Keratinocyte (primary cell): ENCODE measurements at regions not wholly inside any gene's neighbourhood (a gene's known extent, or its start where the extent isn't known, plus 50 kb on each side); places are given as distances from the start of the nearest gene placed in this dataset.

ENCODE experiments used
- DNase-seq: peaks from one replicate; pipeline ENCODE4 v3.0.0-alpha.2; 2011; ENCODE audit warnings: low read depth, missing footprints, low spot score
- FAIRE-seq: peaks from 2 replicates; lab custom pipeline; 2011; peaks lifted over from hg19 to GRCh38; lab: Jason Lieb, UNC
- H2AFZ ChIP-seq: 2 replicates; pipeline ENCODE4 v1.6.0; 2012; ENCODE audit warnings: low read length, control low read depth, inconsistent platforms; ENCODE audit not compliant: control insufficient read depth
- H3K27ac ChIP-seq: 2 replicates; pipeline ENCODE4 v1.5.1; 2011; ENCODE audit warnings: low read length; ENCODE audit not compliant: control insufficient read depth, insufficient read depth
- H3K27me3 ChIP-seq: 3 replicates; pipeline ENCODE4 v1.6.0; 2011; ENCODE audit warnings: low read length; ENCODE audit not compliant: control insufficient read depth, insufficient read depth; ENCODE audit errors: extremely low read depth
- H3K36me3 ChIP-seq, 2 experiments: 2 replicates in 1 of 2; 3 replicates in 1 of 2; pipeline ENCODE4 v1.5.1; 2011; ENCODE audit warnings: low read length in 2 of 2, mild to moderate bottlenecking in 1 of 2; ENCODE audit not compliant: control insufficient read depth in 2 of 2, insufficient read depth in 2 of 2; ENCODE audit errors: extremely low read depth in 1 of 2
- H3K4me1 ChIP-seq: 3 replicates; pipeline ENCODE4 v1.5.1; 2011; ENCODE audit warnings: low read length; ENCODE audit not compliant: control insufficient read depth, insufficient read depth; ENCODE audit errors: extremely low read depth
- H3K4me2 ChIP-seq: 3 replicates; pipeline ENCODE4 v1.6.0; 2011; ENCODE audit warnings: low read depth, low read length; ENCODE audit not compliant: control insufficient read depth, insufficient read depth; ENCODE audit errors: extremely low read depth
- H3K4me3 ChIP-seq, 3 experiments: fragments of 200-600 bp in 1 of 3; sonication (generic) in 1 of 3; 2 replicates in 2 of 3; 3 replicates in 1 of 3; pipeline ENCODE4 v1.5.1; 2011 to 2016; ENCODE audit warnings: low read length in 3 of 3, mild to moderate bottlenecking in 3 of 3, control low read depth in 2 of 3, inconsistent platforms in 1 of 3, low read depth in 1 of 3, mixed read lengths in 1 of 3, mixed run types in 1 of 3, moderate library complexity in 1 of 3; ENCODE audit not compliant: control insufficient read depth in 2 of 3, insufficient read depth in 2 of 3; ENCODE audit errors: extremely low read depth in 1 of 3
- H3K79me2 ChIP-seq: 2 replicates; pipeline ENCODE4 v1.6.0; 2012; ENCODE audit warnings: low read length; ENCODE audit not compliant: control insufficient read depth, insufficient read depth
- H3K9ac ChIP-seq: 3 replicates; pipeline ENCODE4 v1.6.0; 2011; ENCODE audit warnings: low read length; ENCODE audit not compliant: control insufficient read depth, insufficient read depth; ENCODE audit errors: extremely low read depth
- H3K9me1 ChIP-seq: 3 replicates; pipeline ENCODE4 v1.6.0; 2011; ENCODE audit warnings: low read length; ENCODE audit not compliant: control insufficient read depth, insufficient read depth; ENCODE audit errors: extremely low read depth
- H3K9me3 ChIP-seq: 2 replicates; pipeline ENCODE4 v1.5.1; 2012; ENCODE audit warnings: low read depth, low read length; ENCODE audit not compliant: control insufficient read depth
- H4K20me1 ChIP-seq: 3 replicates; pipeline ENCODE4 v1.6.0; 2011; ENCODE audit warnings: low read length; ENCODE audit not compliant: control insufficient read depth, insufficient read depth; ENCODE audit errors: extremely low read depth
- CTCF ChIP-seq, 3 experiments: IDR thresholded peaks in 1 of 3; conservative IDR thresholded peaks in 1 of 3; optimal IDR thresholded peaks in 1 of 3; 2 replicates in 2 of 3; 3 replicates in 1 of 3; pipeline versions ENCODE3 to v1.5.1; 2011; ENCODE audit warnings: low read length in 3 of 3, mild to moderate bottlenecking in 3 of 3, moderate library complexity in 2 of 3, control low read depth in 1 of 3, inconsistent platforms in 1 of 3; ENCODE audit not compliant: insufficient read depth in 2 of 3; ENCODE audit errors: extremely low read depth in 1 of 3
- EZH2 ChIP-seq: IDR thresholded peaks from one replicate; pipeline ENCODE4 v1.6.1; 2012; ENCODE audit warnings: inconsistent platforms, mild to moderate bottlenecking, low read length, moderate library complexity
- dilution Hi-C: fragments of 300-500 bp; cut with MboI; formaldehyde crosslinking; loops from one replicate; pipeline ENCODE4 v1.7.0; 2020; ENCODE audit warnings: low sequenced_read_pairs; ENCODE audit not compliant: extremely low pct_ligation_motif_present

GRCh38 chr12:111068290-111068689, 147.9 kb upstream of the MYL2 start:
- no peaks in the 10 kb centered on the region for H3K9me3 ChIP-seq
- H3K79me2 ChIP-seq, result no peaks in the 10 kb centered on the region
- no peaks in the 10 kb centered on the region for H3K9me1 ChIP-seq
- no peaks in the 10 kb centered on the region for H4K20me1 ChIP-seq
- dilution Hi-C loops, result no loop called here
- H3K4me2 ChIP-seq, result no peak overlapping the region
- H3K27me3 ChIP-seq, result peaks cover 9% of the 10 kb centered on the region
- H3K4me1 ChIP-seq, result no peaks in the 10 kb centered on the region
- no peak overlapping the region for H2AFZ ChIP-seq
- no peaks in the 10 kb centered on the region for H3K36me3 ChIP-seq
- DNase-seq, result no peak
- no peak for FAIRE-seq
- H3K27ac ChIP-seq, result no peak overlapping the region
- TF ChIP-seq EZH2, result no peak
- TF ChIP-seq CTCF (optimal IDR thresholded peaks at IDR 0.05 in 1 of 3, IDR thresholded peaks at IDR 0.05 in 1 of 3, conservative IDR thresholded peaks at IDR 0.05 in 1 of 3; ENCODE audit: extremely low read depth in 1 of 3, insufficient read depth in 2 of 3, low read length in 3 of 3), result no peak
- no peak overlapping the region for H3K9ac ChIP-seq
- H3K4me3 ChIP-seq, result no peak overlapping the region

GRCh38 chr12:111067498-111067897, 147.1 kb upstream of the MYL2 start:
- Histone ChIP-seq H3K27ac (no peak overlapping the region), H3K9me1 (no peaks in the 10 kb centered on the region), H3K27me3 (peaks cover 14% of the 10 kb centered on the region), H3K4me3 (no peak overlapping the region), H3K9me3 (no peaks in the 10 kb centered on the region), H3K4me2 (no peak overlapping the region), H2AFZ (no peak overlapping the region), H3K9ac (no peak overlapping the region), H3K79me2 (no peaks in the 10 kb centered on the region), H3K36me3 (no peaks in the 10 kb centered on the region), H4K20me1 (no peaks in the 10 kb centered on the region), H3K4me1 (no peaks in the 10 kb centered on the region)
- dilution Hi-C loops, result no loop called here
- DNase-seq (no peak), FAIRE-seq (no peak)
- TF ChIP-seq EZH2, result no peak
- no peak for TF ChIP-seq CTCF (optimal IDR thresholded peaks at IDR 0.05 in 1 of 3, IDR thresholded peaks at IDR 0.05 in 1 of 3, conservative IDR thresholded peaks at IDR 0.05 in 1 of 3; ENCODE audit: extremely low read depth in 1 of 3, insufficient read depth in 2 of 3, low read length in 3 of 3)
